HEK293 (cell line): ENCODE measurements at regions not wholly inside any gene's neighbourhood (a gene's known extent, or its start where the extent isn't known, plus 50 kb on each side); places are given as distances from the start of the nearest gene placed in this dataset.
A peak's percentile ranks its signal among the peaks of the same experiment; 100 is the strongest.

ENCODE experiments used
- CTCF ChIA-PET: fragments of 350-600 bp; formaldehyde crosslinking; extraction: SDS; loops from one replicate; lab custom pipeline; 2021; ENCODE audit warnings: antibody characterized with exemption; lab: Yijun Ruan, JAX
- POLR2A ChIA-PET: fragments of 300-600 bp; formaldehyde crosslinking; extraction: SDS; loops from one replicate; lab custom pipeline; 2020; ENCODE audit warnings: antibody characterized with exemption, inconsistent platforms; lab: Yijun Ruan, JAX
- H3K27ac ChIP-seq: fragments of 200-500 bp; sonication (Bioruptor generic); 2 replicates; pipeline ENCODE4 v1.5.1; 2014; ENCODE audit warnings: low read depth, low read length, control low read depth, inconsistent platforms; ENCODE audit errors: extremely low read depth
- H3K36me3 ChIP-seq, 2 experiments: fragments of 200-500 bp in 1 of 2; sonication (Bioruptor generic) in 1 of 2; 1 replicate in 1 of 2; 2 replicates in 1 of 2; pipeline ENCODE4 v1.5.1; 2014 to 2017; ENCODE audit warnings: inconsistent platforms in 2 of 2, low read length in 2 of 2; ENCODE audit not compliant: control insufficient read depth in 2 of 2, insufficient read depth in 1 of 2
- H3K4me1 ChIP-seq: fragments of 200-500 bp; sonication (Bioruptor generic); 2 replicates; pipeline ENCODE4 v1.5.1; 2014; ENCODE audit warnings: mild to moderate bottlenecking, low read length, inconsistent platforms; ENCODE audit not compliant: control insufficient read depth, insufficient read depth
- H3K4me3 ChIP-seq: 2 replicates; pipeline ENCODE4 v1.5.1; 2011; ENCODE audit warnings: low read depth, mild to moderate bottlenecking, control low read depth, low read length, moderate library complexity
- H3K9me3 ChIP-seq: fragments of 200-500 bp; sonication (Bioruptor generic); 2 replicates; pipeline ENCODE4 v1.5.1; 2014; ENCODE audit warnings: low read depth, low read length, inconsistent platforms; ENCODE audit not compliant: control insufficient read depth, insufficient read depth
- FEZF1 ChIP-seq: fragments of 450-650 bp; formaldehyde crosslinking; IDR thresholded peaks from 2 replicates; pipeline ENCODE4 v1.5.1; 2016; ENCODE audit warnings: missing biosample characterization, missing genetic modification characterization
- GLIS2 ChIP-seq: fragments of 450-650 bp; formaldehyde crosslinking; IDR thresholded peaks from 2 replicates; pipeline ENCODE4 v1.5.1; 2016; ENCODE audit warnings: missing biosample characterization, missing genetic modification characterization
- INSM2 ChIP-seq: fragments of 450-650 bp; formaldehyde crosslinking; IDR thresholded peaks from 2 replicates; pipeline ENCODE4 v1.5.1; 2016; ENCODE audit warnings: missing biosample characterization, missing genetic modification characterization
- KLF16 ChIP-seq: fragments of 450-650 bp; formaldehyde crosslinking; IDR thresholded peaks from 2 replicates; pipeline ENCODE4 v1.5.1; 2017; ENCODE audit warnings: missing biosample characterization, missing genetic modification characterization
- PRDM1 ChIP-seq: fragments of 450-650 bp; formaldehyde crosslinking; IDR thresholded peaks from 2 replicates; pipeline ENCODE4; 2016; ENCODE audit warnings: missing biosample characterization, missing genetic modification characterization
- SP2 ChIP-seq: fragments of 450-650 bp; formaldehyde crosslinking; IDR thresholded peaks from 2 replicates; pipeline ENCODE4 v1.5.1; 2016; ENCODE audit warnings: missing biosample characterization, missing genetic modification characterization
- SP7 ChIP-seq: fragments of 450-650 bp; formaldehyde crosslinking; IDR thresholded peaks from 2 replicates; pipeline ENCODE4 v1.5.1; 2016; ENCODE audit warnings: missing biosample characterization, missing genetic modification characterization
- YY1 ChIP-seq: fragments of 450-650 bp; formaldehyde crosslinking; IDR thresholded peaks from 2 replicates; pipeline ENCODE4 v1.5.1; 2018; ENCODE audit warnings: missing biosample characterization, missing genetic modification characterization
- ZBTB26 ChIP-seq: fragments of 450-650 bp; formaldehyde crosslinking; optimal IDR thresholded peaks from 2 replicates; pipeline ENCODE3; 2016; ENCODE audit warnings: missing biosample characterization, mild to moderate bottlenecking, missing genetic modification characterization
- ZBTB7A ChIP-seq: fragments of 450-650 bp; formaldehyde crosslinking; IDR thresholded peaks from 2 replicates; pipeline ENCODE4 v1.5.1; 2016; ENCODE audit warnings: low read depth, missing biosample characterization, missing genetic modification characterization
- ZFP41 ChIP-seq: fragments of 450-650 bp; formaldehyde crosslinking; IDR thresholded peaks from 2 replicates; pipeline ENCODE4 v1.5.1; 2016; ENCODE audit warnings: missing biosample characterization, missing genetic modification characterization, borderline replicate concordance
- ZNF16 ChIP-seq: fragments of 450-650 bp; formaldehyde crosslinking; IDR thresholded peaks from 2 replicates; pipeline ENCODE4 v1.5.1; 2016; ENCODE audit warnings: low read depth, missing biosample characterization, missing genetic modification characterization
- ZNF366 ChIP-seq: fragments of 450-650 bp; formaldehyde crosslinking; conservative IDR thresholded peaks from 2 replicates; pipeline ENCODE4 v1.5.1; 2016; ENCODE audit warnings: missing biosample characterization, missing genetic modification characterization
- ZNF518A ChIP-seq: fragments of 450-650 bp; formaldehyde crosslinking; conservative IDR thresholded peaks from 2 replicates; pipeline ENCODE4 v1.5.1; 2016; ENCODE audit warnings: low read depth, missing biosample characterization, missing genetic modification characterization
- ZNF555 ChIP-seq: fragments of 450-650 bp; formaldehyde crosslinking; conservative IDR thresholded peaks from 2 replicates; pipeline ENCODE4 v1.5.1; 2017; ENCODE audit warnings: missing biosample characterization, mild to moderate bottlenecking, missing genetic modification characterization, inconsistent platforms
- ZNF645 ChIP-seq: fragments of 450-650 bp; formaldehyde crosslinking; IDR thresholded peaks from 2 replicates; pipeline ENCODE4; 2016; ENCODE audit warnings: missing biosample characterization, missing genetic modification characterization
- ZNF664 ChIP-seq: fragments of 450-650 bp; formaldehyde crosslinking; IDR thresholded peaks from 2 replicates; pipeline ENCODE4 v1.5.1; 2016; ENCODE audit warnings: missing biosample characterization, missing genetic modification characterization
- ZNF670 ChIP-seq: fragments of 450-650 bp; formaldehyde crosslinking; IDR thresholded peaks from 2 replicates; pipeline ENCODE4 v1.5.1; 2016; ENCODE audit warnings: missing biosample characterization, missing genetic modification characterization, low read depth

- TF ChIP-seq INSM2 (tag by site-specific recombination): no peak
- no peak for TF ChIP-seq ZNF645 (tag by site-specific recombination)
- no peak for TF ChIP-seq ZNF518A (tag by site-specific recombination)
- TF ChIP-seq ZNF16: no peak
- no peak for TF ChIP-seq KLF16 (tag by site-specific recombination)
- TF ChIP-seq FEZF1 (tag by site-specific recombination): no peak
- no peak for TF ChIP-seq ZBTB7A (tag by site-specific recombination)
- TF ChIP-seq GLIS2 (tag by site-specific recombination): no peak
- no peak for TF ChIP-seq YY1 (tag by site-specific recombination)
- no peak for TF ChIP-seq ZNF555 (tag by site-specific recombination)
- TF ChIP-seq ZFP41: no peak
These were observed 399.9 kb upstream of the CDH11 start (continued) for GRCh38 chr16:65521633-65522328.

- TF ChIP-seq SP2 (tag by site-specific recombination) (no peak), ZNF670 (tag by site-specific recombination) (no peak), SP7 (no peak), ZNF664 (tag by site-specific recombination) (no peak), ZNF366 (tag by site-specific recombination) (peak; percentile 67), PRDM1 (peak; percentile 76), ZBTB26 (tag by site-specific recombination) (no peak)
- H3K36me3 ChIP-seq: no peaks in the 10 kb centered on the region
- H3K4me1 ChIP-seq: no peaks in the 10 kb centered on the region
- ChIA-PET CTCF (interaction anchor here (0.6 kb wide), 1 partner anchor 120 kb away, joined by 4 read pairs; no protein-coding TSS in a partner anchor), POLR2A (no interaction called here)
- no peak overlapping the region for H3K4me3 ChIP-seq
- H3K9me3 ChIP-seq: no peaks in the 10 kb centered on the region
- H3K27ac ChIP-seq: no peak overlapping the region
These were observed 397.5 kb upstream of the CDH11 start for GRCh38 chr16:65519402-65519801.
